Stimulated activated CD8-positive, alpha-beta memory T cell treated with anti-CD3 and anti-CD28 coated beads, Interleukin-12 subunit alpha, Interleukin-12 subunit beta, amount 100 ng/mL, for 4 hours (primary cell): ENCODE measurements at regions not wholly inside any gene's neighbourhood (a gene's known extent, or its start where the extent isn't known, plus 50 kb on each side); places are given as distances from the start of the nearest gene placed in this dataset.

ENCODE experiments used
- DNase-seq: peaks from one replicate; pipeline ENCODE4 v3.0.0-alpha.2; 2020; ENCODE audit warnings: low read depth

DNA sequence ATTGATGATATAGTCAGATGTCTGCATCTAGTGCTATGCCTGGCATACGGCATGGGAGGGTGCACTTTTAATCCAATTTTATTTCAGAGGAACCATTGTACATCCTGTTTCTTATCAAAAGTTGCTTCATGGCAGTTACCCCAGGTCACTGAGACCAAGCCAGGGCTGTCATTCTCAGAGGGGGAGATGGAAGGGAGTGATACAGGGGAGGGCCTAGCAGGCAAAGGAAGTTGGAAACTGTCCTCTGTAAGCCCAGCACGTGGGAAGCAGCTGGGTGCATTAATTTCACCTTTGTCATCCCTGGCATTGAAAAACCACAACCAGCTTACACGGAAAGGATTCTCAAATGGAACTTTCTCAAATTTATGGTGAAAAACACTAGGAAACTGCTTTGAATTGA is 458.7 kb upstream of the ADAMTS5 start:
- no peak for DNase-seq

DNA sequence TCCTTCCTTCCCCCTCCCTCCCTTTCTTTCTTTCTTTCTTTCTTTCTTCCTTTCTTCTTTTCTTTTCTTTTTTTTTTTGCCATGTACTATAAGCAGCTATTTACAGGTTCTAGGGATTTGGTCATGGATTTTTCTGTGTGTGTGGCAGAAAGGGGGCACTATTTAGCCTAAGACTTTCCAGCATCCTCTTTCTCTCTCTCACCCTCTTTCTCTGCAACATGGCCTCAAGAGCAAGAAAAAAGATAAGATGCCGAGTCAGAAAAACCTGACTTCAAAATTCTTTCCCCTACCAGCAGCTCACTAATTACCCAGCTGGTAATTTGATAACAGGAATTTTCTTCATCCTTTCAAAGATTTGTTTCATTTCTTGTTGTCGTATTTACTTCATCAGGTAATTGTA is 458.3 kb upstream of the ADAMTS5 start:
- DNase-seq: no peak

- no peak for DNase-seq
These were observed 457.7 kb upstream of the ADAMTS5 start for GRCh38 chr21:27424601-27425000.

DNA sequence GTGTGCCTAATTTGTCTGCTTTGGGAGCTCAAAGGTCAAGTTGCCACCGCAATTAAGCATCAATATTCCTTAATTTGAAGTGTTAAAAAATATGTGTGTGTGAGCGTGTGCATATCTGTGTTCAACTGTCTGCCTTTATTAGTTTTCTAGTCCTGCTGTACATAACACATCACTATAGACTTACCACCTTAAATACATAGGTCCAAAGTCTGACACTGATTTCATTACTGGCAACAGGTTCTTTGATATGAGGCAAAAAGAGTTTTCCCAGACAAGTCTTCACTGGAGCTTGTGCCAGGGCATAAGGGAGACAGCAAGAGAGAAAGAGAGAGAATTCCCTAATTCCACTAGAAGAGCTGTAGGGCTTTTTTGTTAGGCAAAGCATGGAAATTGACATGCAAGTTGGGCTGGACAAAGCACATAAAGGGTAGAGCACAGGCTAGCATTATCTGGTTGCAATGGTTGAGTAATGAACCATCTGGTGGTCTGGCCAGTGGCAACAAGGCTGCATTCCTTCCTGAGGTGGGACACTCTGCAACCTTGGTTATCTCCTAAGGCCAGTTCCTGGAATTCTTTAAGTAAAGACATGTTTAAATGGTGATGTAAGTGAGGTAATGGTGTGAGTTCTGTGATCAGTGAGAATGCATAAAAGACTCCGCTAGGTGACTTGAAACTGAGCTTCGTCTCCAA is 457.2 kb upstream of the ADAMTS5 start:
- DNase-seq: no peak

GRCh38 chr21:27423038-27423437 is 456.1 kb upstream of the ADAMTS5 start:
- no peak for DNase-seq

DNA sequence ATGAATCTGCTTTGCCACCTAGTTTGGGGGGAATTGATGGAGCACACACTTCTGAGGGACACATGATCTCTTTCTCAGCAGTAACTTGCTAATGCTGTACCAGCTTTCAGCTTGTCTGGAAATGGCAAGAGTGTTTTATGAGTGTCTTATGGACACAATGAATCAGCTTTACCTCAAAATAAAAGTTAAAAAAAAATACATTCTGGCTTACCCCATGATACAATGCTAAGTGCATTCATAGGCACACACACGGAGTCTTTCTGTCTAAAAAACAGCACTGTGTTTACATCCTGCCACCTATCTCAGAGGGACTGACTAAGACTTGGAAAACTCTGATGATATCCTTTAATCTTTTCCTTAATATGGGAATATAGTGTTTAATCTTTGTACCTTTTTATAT is 455.5 kb upstream of the ADAMTS5 start:
- DNase-seq: no peak

GRCh38 chr21:27421654-27422053 is 454.8 kb upstream of the ADAMTS5 start:
- DNase-seq: no peak

DNA sequence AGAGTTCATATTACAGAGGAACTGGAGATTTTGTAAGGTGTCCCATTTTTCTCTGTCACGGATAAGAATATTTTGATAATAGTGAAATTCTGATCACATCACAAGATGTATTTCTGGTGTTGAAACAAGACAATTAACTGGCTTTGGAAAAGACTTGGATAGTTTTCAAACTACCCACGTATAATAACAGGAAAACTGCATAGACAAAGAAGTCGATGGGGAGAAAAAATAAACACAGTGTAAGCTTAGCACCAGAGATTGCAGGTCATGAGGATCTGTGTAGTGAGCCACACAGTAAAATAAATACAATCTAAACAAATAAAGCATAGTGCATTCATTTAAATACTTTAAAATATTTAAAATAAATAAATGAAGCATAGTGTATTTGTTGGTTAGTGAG is 452.3 kb upstream of the ADAMTS5 start:
- DNase-seq: no peak

DNA sequence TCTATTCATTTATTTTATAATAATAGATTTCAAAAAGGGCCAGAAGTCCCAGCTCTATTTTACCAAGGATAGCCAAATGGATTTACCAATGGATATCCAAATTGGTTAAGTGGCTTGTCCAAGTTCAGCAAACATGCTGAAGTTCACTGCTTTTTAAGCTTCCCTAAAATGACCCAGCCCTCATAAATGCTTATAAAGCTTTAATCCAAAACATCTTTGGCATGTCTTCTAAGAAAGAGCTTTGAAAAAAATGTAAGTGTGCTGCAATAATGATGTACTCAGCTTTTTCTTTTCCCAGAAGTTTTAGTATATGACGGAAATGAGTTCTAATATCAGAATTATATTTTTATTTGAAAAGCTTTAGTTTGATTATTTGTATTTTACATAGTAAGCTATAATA is 451.5 kb upstream of the ADAMTS5 start:
- no peak for DNase-seq

GRCh38 chr21:27412530-27412929 is 445.6 kb upstream of the ADAMTS5 start:
- DNase-seq: no peak

- no peak for DNase-seq
These were observed 441.9 kb upstream of the ADAMTS5 start for GRCh38 chr21:27408826-27409225.

GRCh38 chr21:27407271-27407670 is 440.4 kb upstream of the ADAMTS5 start:
- no peak for DNase-seq

DNA sequence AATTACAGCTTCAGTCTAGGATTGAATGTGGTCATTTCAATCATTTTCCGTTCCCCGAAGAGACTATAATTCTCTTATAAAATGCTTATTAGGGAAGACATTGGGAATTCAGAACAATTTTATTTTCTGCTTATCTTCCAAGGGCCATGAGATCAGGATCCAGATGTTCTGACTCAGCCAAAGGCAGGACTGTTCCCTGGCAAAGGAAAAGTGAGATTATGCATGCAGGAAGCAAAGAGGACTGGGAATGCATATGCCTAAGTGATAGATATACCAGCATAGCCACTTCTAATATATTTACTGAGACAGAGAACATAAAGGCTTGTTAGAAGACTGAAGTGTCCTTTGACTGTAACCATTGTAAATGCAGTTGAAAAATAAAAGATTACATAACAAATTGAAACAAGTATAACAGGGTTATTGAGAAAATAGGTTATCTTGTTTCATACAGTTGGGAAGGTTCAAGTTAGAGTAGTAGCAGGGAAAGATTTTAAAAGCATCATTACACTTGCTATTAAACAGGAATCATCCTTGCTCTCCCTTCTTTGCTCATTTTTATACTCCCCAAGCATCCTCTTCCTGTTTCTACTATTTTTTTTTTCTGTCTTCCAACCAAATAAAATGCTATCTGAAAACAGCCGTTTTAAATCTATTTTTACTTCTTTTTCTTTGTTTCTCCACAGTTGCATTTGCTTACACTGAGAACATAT is 439.6 kb upstream of the ADAMTS5 start:
- DNase-seq: no peak

GRCh38 chr21:27403011-27403410 is 436.1 kb upstream of the ADAMTS5 start:
- DNase-seq: no peak

DNA sequence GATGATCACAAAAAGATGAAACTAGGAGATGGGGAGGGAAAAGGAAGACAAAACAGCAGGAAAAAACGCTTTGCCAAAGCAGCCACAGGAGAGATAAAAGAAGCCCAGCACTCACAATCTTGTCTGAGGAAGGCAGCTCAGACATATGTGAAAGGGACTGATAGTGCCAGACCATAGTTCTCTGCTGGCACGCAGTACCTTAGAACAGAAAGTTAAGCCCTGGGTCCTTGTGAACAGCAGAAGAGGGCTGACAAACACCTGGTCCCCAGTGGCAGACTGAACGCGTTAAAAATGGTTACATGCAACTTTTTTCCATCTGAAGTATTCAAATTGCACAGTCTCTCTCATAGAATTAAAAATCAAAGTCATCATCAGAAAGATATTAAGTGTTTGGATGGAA is 433.2 kb upstream of the ADAMTS5 start:
- no peak for DNase-seq

DNA sequence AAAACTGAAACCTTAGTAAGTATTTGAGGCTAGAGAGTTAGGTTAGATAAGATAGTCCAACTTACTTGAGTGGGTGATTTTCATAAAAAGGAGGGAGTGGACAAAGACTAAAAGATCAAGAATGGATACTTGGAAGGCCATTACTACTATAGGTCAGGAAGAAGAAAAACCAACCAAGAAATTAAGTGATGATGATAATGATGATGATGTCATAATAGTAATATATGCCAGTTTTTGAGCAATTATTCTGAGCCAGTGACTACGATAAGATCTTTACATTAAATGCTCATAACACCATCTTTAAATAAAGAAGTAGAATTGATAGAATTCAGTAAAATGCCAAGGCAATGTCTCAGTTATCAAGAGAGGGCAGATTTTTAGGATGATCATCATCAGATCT is 430.7 kb upstream of the ADAMTS5 start:
- DNase-seq: no peak

DNA sequence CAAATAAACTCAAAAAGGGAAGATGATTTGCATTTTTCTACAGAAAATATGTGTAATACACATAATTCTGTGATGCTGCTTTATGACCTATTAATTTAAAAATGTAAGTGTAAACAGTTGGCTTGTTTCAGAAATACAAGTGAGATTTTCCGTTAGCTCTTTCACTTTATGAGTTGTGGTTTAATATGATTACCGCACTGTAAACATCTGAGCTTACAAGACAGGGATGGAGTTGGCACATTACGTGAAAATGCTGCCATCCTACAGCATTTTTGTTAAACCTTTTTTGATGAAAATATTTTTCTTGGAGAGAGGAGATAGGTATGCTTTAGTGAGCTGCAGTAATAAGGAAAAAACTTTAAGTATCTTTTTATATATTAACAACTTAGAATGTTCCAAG is 426.8 kb upstream of the ADAMTS5 start:
- no peak for DNase-seq

- no peak for DNase-seq
These were observed 425.1 kb upstream of the ADAMTS5 start for GRCh38 chr21:27391990-27392389.

DNA sequence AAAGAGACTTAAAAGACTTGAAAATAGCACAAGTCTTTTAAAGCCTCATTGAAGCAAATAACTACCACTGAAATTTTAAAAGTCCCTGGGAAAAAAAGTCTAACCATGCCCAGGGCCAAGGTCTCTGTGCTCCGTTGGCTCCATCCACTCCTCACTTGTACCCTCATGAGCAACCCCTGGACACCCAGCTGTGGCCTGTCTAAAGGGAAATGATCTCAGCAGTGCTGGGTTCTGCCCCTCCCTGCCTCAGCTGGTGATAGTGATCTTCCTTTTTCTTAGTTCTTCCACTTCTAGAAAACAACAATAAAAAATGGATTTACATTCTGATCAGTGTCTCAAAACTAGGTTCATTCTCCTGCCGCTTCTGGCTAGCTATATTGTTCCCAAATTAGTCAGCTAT is 423.5 kb upstream of the ADAMTS5 start:
- DNase-seq: no peak

- DNase-seq: no peak
These were observed 421.9 kb upstream of the ADAMTS5 start for GRCh38 chr21:27388825-27389224.

GRCh38 chr21:27382404-27382803 is 415.5 kb upstream of the ADAMTS5 start:
- no peak for DNase-seq

GRCh38 chr21:27380303-27380702 is 413.4 kb upstream of the ADAMTS5 start:
- DNase-seq: no peak

DNA sequence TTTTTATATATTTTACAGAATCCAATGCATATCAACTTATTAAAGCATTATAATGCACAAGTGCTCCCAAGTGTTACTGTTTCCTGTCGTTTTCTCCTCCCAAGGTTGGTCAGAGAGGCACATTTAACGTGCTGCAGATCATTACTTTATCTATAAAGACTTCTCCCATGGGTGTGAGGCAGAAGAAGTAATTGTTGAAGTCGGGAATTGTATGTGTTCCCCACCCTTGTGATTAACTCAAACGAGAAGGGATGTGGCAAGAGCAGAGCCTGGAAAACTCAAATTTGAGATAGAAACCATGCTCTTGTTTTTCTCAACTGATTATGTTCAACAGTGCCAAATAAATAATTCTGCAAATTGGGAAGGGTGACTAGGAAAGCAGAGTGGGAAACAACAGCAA is 412.5 kb upstream of the ADAMTS5 start:
- no peak for DNase-seq

GRCh38 chr21:27372381-27372780 is 405.5 kb upstream of the ADAMTS5 start:
- DNase-seq: no peak
